WI38 (cell line): ENCODE measurements at regions not wholly inside any gene's neighbourhood (a gene's known extent, or its start where the extent isn't known, plus 50 kb on each side); places are given as distances from the start of the nearest gene placed in this dataset.

ENCODE experiments used
- H3K4me3 ChIP-seq: 2 replicates; pipeline ENCODE4 v1.5.1; 2011; ENCODE audit warnings: low read depth, mild to moderate bottlenecking, control low read depth, low read length
- TF ChIP-seq, protein P1 (sequence below): IDR thresholded peaks from 2 replicates; pipeline ENCODE4 v1.5.1; 2012; ENCODE audit warnings: low read depth, mild to moderate bottlenecking, control low read depth, low read length

DNA sequence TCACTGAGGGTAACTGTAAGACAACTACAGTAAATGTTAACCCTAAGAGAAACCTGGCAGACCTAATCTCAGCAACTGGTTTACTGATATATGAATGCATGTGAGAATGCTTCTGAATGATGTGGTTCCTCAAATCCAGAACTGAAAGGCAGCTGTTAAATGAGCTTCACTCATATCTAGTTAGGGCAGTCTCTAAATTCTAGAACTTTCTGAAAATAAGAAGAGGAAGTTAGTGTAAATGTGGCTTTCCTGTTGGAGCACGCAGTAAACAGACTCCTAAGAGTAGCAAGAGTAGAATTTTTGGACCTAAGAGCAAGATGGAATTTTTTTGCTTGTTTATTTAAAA lies 117.9 kb upstream of the KCNN2 start:
- H3K4me3 ChIP-seq = no peak overlapping the region
- TF ChIP-seq, protein P1, sequence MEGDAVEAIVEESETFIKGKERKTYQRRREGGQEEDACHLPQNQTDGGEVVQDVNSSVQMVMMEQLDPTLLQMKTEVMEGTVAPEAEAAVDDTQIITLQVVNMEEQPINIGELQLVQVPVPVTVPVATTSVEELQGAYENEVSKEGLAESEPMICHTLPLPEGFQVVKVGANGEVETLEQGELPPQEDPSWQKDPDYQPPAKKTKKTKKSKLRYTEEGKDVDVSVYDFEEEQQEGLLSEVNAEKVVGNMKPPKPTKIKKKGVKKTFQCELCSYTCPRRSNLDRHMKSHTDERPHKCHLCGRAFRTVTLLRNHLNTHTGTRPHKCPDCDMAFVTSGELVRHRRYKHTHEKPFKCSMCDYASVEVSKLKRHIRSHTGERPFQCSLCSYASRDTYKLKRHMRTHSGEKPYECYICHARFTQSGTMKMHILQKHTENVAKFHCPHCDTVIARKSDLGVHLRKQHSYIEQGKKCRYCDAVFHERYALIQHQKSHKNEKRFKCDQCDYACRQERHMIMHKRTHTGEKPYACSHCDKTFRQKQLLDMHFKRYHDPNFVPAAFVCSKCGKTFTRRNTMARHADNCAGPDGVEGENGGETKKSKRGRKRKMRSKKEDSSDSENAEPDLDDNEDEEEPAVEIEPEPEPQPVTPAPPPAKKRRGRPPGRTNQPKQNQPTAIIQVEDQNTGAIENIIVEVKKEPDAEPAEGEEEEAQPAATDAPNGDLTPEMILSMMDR = no peak

DNA sequence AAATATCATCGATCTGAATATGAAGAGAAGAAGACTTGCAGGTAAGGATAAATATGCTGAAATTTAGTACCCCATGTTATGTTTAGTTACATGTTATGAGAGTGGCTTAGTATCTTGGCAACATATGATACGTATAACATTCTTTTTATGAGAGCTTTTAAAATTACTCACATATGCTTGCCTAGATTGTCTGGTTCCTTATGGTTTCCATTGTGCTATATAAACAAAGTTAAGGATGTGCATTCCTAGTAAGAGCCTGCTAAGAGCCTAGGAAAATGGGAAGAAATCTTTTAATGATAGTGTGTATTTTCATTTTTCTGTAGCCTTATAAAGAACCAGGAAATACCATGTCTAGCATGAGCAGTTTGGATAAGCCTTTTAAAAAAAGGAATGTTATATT lies 112.0 kb upstream of the KCNN2 start:
- no peak overlapping the region for H3K4me3 ChIP-seq
- TF ChIP-seq, protein P1 = no peak

DNA sequence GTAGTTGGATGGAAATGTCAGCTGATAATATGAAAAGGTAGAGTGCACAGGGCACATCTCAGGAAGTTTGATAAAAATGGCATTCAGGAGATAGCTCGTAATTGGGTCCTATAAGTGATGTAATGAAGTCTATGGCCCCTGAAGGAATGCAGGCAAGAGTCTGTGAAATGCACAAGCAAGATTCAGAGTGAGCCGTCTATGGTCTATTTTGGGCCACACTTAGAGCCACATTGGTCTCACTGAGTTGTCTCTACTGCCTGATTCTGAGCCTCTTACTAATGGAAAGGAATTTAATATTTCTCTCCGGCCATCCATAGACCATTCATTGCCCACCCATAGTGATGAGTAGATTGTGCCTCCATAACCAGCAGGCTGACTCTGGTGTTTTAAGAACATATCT lies 111.3 kb upstream of the KCNN2 start:
- H3K4me3 ChIP-seq = no peak overlapping the region
- TF ChIP-seq, protein P1 = no peak

DNA sequence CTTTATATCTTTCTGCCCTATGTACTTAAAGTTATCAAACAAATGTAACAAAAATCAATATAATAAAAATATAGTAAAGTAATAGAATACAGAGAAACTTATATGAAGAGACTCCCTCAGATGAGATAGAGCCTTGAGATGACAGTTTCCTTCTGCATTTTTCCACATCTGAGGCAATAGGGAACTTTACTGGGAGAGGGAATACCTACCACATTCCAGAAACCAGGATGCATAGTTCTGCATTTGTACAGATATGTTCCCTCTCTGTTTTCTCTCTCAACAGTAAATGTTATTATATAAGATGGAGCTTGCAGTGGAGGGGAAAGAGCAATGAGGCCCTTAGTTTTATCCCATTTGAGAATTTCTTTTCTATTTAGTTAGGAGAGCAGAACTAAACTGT lies 109.6 kb upstream of the KCNN2 start:
- H3K4me3 ChIP-seq = no peak overlapping the region
- TF ChIP-seq, protein P1 = no peak

DNA sequence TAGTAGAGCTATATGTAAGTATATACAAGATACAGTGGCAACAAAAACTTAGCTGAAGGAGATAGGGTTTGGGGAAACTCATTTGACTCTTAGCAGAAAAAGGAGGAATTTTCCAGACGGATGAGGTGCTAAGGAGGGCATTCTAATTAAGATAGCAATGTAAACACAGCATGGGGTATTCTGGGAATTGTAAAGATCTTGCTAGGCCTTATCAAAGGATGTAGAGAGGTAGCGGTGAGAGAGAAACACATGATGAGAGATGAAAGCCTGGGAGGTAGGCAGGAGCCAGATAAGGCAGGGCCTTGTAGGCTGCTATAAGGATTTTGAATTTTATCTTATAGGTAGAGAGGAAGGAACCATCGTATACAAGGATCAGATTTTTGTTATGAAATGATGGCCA lies 106.6 kb upstream of the KCNN2 start:
- TF ChIP-seq, protein P1 = no peak
- no peak overlapping the region for H3K4me3 ChIP-seq

DNA sequence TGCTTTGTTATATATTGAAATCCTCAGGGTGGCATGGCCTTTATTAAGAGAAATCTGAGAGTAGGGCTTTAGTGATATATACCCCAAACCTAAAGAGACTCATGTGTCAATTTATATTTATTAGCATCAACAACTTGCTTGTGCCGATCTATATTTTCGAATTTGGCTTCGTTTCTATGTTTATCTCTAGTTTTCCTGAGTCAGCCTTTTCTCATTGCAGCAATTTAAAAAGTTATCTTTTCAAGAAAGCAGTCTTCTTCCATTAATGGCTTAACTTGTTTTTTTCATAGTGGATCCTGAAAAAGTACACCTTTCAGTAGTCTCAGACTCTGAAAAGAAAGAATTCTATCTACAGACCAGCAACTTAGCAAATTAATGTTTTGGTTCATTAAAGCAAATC lies 99.9 kb upstream of the KCNN2 start:
- TF ChIP-seq, protein P1 = no peak
- H3K4me3 ChIP-seq = no peak overlapping the region

DNA sequence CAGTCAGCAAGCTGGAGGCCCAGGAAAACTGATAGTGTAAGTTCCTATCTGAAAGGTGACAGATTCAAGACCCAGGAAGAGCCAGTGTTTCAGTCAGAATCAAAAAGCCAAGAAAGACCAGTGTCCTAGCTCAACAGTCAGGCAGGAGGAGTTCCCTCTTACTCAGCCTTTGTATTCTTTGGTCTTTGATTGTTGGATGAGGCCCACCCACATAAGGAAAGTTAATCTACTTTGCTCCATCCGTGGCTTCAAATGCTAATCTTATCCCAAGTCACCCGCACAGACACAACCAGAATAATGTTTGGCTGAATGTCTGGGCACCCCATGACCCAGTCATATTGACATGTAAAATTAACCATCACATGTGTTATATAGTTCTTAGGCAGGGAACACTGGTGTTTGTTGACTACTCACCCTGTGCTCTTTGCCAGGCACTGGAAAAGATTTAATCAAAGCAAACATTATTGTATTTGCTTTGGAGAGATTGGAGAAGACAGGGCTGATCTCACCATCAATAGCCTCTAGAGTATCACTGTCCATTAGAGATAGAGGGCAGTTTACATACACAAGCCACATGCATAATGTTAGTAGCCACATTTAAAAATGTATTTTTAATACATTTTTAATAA lies 96.3 kb upstream of the KCNN2 start:
- H3K4me3 ChIP-seq = no peak overlapping the region
- TF ChIP-seq, protein P1 = no peak
